ENCODE measurements at regions not wholly inside any gene's neighbourhood (a gene's known extent, or its start where the extent isn't known, plus 50 kb on each side); places are given as distances from the start of the nearest gene placed in this dataset.

DNA sequence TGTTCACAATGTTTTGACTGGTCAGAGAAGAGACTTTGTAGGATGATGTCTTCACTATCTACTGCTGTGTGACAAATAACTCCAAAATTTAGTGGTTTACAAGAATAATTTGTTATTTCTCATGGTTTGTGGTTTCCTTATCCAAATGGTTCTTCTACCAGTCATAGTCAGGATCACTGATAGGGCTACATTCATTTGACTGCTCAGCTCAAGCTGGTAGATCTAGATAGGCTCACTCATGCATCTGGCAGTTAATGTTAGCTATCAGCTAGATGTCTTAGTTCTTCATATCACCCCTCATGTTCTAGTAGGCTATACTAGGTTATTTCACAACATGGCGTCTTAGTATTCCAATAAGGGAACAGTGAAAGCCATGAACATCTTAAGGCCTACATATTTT lies 131.0 kb downstream of the ID4 start:
- H3K9me3 ChIP-seq (ENCODE audit: control insufficient read depth, insufficient read depth, low read depth, low read length) = no peaks in the 10 kb centered on the region
- TF ChIP-seq, protein P1, sequence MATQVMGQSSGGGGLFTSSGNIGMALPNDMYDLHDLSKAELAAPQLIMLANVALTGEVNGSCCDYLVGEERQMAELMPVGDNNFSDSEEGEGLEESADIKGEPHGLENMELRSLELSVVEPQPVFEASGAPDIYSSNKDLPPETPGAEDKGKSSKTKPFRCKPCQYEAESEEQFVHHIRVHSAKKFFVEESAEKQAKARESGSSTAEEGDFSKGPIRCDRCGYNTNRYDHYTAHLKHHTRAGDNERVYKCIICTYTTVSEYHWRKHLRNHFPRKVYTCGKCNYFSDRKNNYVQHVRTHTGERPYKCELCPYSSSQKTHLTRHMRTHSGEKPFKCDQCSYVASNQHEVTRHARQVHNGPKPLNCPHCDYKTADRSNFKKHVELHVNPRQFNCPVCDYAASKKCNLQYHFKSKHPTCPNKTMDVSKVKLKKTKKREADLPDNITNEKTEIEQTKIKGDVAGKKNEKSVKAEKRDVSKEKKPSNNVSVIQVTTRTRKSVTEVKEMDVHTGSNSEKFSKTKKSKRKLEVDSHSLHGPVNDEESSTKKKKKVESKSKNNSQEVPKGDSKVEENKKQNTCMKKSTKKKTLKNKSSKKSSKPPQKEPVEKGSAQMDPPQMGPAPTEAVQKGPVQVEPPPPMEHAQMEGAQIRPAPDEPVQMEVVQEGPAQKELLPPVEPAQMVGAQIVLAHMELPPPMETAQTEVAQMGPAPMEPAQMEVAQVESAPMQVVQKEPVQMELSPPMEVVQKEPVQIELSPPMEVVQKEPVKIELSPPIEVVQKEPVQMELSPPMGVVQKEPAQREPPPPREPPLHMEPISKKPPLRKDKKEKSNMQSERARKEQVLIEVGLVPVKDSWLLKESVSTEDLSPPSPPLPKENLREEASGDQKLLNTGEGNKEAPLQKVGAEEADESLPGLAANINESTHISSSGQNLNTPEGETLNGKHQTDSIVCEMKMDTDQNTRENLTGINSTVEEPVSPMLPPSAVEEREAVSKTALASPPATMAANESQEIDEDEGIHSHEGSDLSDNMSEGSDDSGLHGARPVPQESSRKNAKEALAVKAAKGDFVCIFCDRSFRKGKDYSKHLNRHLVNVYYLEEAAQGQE (IDR thresholded peaks at IDR 0.05; ENCODE audit: insufficient read depth in 1 of 2, low read depth in 2 of 2, low read length in 1 of 2) = no peak
- TF ChIP-seq, protein P2, sequence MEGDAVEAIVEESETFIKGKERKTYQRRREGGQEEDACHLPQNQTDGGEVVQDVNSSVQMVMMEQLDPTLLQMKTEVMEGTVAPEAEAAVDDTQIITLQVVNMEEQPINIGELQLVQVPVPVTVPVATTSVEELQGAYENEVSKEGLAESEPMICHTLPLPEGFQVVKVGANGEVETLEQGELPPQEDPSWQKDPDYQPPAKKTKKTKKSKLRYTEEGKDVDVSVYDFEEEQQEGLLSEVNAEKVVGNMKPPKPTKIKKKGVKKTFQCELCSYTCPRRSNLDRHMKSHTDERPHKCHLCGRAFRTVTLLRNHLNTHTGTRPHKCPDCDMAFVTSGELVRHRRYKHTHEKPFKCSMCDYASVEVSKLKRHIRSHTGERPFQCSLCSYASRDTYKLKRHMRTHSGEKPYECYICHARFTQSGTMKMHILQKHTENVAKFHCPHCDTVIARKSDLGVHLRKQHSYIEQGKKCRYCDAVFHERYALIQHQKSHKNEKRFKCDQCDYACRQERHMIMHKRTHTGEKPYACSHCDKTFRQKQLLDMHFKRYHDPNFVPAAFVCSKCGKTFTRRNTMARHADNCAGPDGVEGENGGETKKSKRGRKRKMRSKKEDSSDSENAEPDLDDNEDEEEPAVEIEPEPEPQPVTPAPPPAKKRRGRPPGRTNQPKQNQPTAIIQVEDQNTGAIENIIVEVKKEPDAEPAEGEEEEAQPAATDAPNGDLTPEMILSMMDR (IDR thresholded peaks at IDR 0.05) = no peak
- TF ChIP-seq POLR2AphosphoS5 (IDR thresholded peaks at IDR 0.05; ENCODE audit: low read depth, low read length) = no peak
- ATAC-seq = no peak
- in situ Hi-C loops (cut with HindIII; ENCODE audit: low pct_unique_long_range_greater_than_20kb, low sequenced_read_pairs) (no loop called here), intact Hi-C loops (cut with micrococcal nuclease; ENCODE audit: unreplicated experiment) (no loop called here)
- H3K27ac ChIP-seq (ENCODE audit: low read length) = no peak overlapping the region
- CTCF ChIA-PET = interaction anchor here (0.6 kb wide), 1 partner anchor 572 kb away, joined by 6 read pairs; no protein-coding TSS in a partner anchor
- POLR2A ChIA-PET = no interaction called here
- H3K27me3 ChIP-seq (ENCODE audit: control insufficient read depth, insufficient read depth, low read length) = peaks cover 5% of the 10 kb centered on the region; the same call in 1 of the 2 replicates
- no peak for DNase-seq (ENCODE audit: low read depth, low spot score)
- no peak overlapping the region for H3K4me3 ChIP-seq (ENCODE audit: low read depth in 2 of 2, low read length in 2 of 2)
- no TSS peak for BruUV-seq (replicated peaks)
- no peaks in the 10 kb centered on the region for H3K4me1 ChIP-seq (ENCODE audit: control insufficient read depth, insufficient read depth, low read length)
- no peaks in the 10 kb centered on the region for H3K36me3 ChIP-seq (ENCODE audit: control insufficient read depth, insufficient read depth, low read length)

DNA sequence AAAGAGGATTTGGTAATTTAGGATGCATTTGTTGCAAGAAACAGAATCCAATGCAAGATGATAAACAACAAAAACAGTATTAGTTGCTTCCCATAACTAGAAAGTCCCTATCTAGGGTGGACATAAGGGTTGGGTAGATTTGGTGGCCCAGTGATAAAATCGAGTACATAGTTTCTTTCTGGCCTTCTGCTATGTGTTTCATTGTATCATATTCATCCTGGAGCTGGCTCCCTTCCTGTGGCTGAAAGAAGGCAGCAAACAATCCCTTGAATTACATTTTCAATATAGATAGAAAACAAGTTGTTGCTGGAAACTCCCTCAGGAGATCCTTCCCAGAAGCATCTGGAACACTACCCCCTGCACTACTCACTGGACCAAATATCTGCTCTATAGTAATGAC lies 135.1 kb downstream of the ID4 start:
- in situ Hi-C loops (cut with HindIII; ENCODE audit: low pct_unique_long_range_greater_than_20kb, low sequenced_read_pairs) (no loop called here), intact Hi-C loops (cut with micrococcal nuclease; ENCODE audit: unreplicated experiment) (no loop called here)
- Histone ChIP-seq H3K4me1 (ENCODE audit: control insufficient read depth, insufficient read depth, low read length) (no peaks in the 10 kb centered on the region), H3K9me3 (ENCODE audit: control insufficient read depth, insufficient read depth, low read depth, low read length) (no peaks in the 10 kb centered on the region), H3K27me3 (ENCODE audit: control insufficient read depth, insufficient read depth, low read length) (no peaks in the 10 kb centered on the region), H3K36me3 (ENCODE audit: control insufficient read depth, insufficient read depth, low read length) (no peaks in the 10 kb centered on the region), H3K4me3 (ENCODE audit: low read depth in 2 of 2, low read length in 2 of 2) (no peak overlapping the region), H3K27ac (ENCODE audit: low read length) (no peak overlapping the region)
- no peak for ATAC-seq
- TF ChIP-seq TCF7L2 (IDR thresholded peaks at IDR 0.05; ENCODE audit: low read depth, low read length) = no peak
- TF ChIP-seq, protein P1 (IDR thresholded peaks at IDR 0.05; ENCODE audit: insufficient read depth in 1 of 2, low read depth in 2 of 2, low read length in 1 of 2) = no peak
- TF ChIP-seq POLR2AphosphoS5 (IDR thresholded peaks at IDR 0.05; ENCODE audit: low read depth, low read length) = no peak
- TF ChIP-seq SIN3A (IDR thresholded peaks at IDR 0.05; ENCODE audit: borderline replicate concordance, insufficient read depth, low read depth, low read length) = no peak
- TF ChIP-seq, protein P2 (IDR thresholded peaks at IDR 0.05) = no peak
- BruUV-seq (replicated peaks) = no TSS peak
- DNase-seq (ENCODE audit: low read depth, low spot score) = no peak
- CTCF ChIA-PET = no interaction called here
- POLR2A ChIA-PET = no interaction called here

Measured in Panc1 (cell line).